HepG2 (cell line): ENCODE measurements at regions not wholly inside any gene's neighbourhood (a gene's known extent, or its start where the extent isn't known, plus 50 kb on each side); places are given as distances from the start of the nearest gene placed in this dataset.

ENCODE experiments used
- ATAC-seq: fragments of 200-7000 bp; cut with Tn5 transposase; 3 replicates; pipeline ENCODE4 v1.9.1; 2020; ENCODE audit warnings: mild to moderate bottlenecking, moderate library complexity
- BruUV-seq: library from RNA; stranded (reverse); fragments of 400-500 nt; replicated peaks from 2 replicates; lab custom pipeline; 2021; lab: Mats Ljungman, UMichigan
- CTCF ChIA-PET: fragments of 300-600 bp; formaldehyde crosslinking; extraction: SDS; loops from one replicate; lab custom pipeline; 2021; ENCODE audit warnings: low total read pairs, inconsistent platforms, low intra/inter-chr PET ratio; lab: Yijun Ruan, JAX
- POLR2A ChIA-PET: fragments of 350-600 bp; sonication (Branson Sonifier 250); formaldehyde crosslinking; loops from one replicate; lab custom pipeline; 2020; ENCODE audit warnings: antibody characterized with exemption, inconsistent platforms; lab: Yijun Ruan, JAX
- DNase-seq: peaks from one replicate; pipeline ENCODE4 v3.0.0-alpha.2; 2015; ENCODE audit warnings: low spot score
- FAIRE-seq: peaks from 3 replicates; lab custom pipeline; 2011; peaks lifted over from hg19 to GRCh38; lab: Jason Lieb, UNC
- H2AFZ ChIP-seq: one replicate; pipeline ENCODE4 v1.6.1; 2011; ENCODE audit warnings: low read length, inconsistent platforms
- H3K27ac ChIP-seq: fragments of 300-600 bp; 3 replicates; pipeline ENCODE4 v1.8.0; 2011; ENCODE audit warnings: mixed run types, mild to moderate bottlenecking, mixed read lengths, low read length, inconsistent platforms; ENCODE audit not compliant: insufficient read depth; ENCODE audit errors: extremely low read length
- H3K27me3 ChIP-seq, 2 experiments: fragments of 200-600 bp in 1 of 2; 2 replicates in 1 of 2; 3 replicates in 1 of 2; pipeline versions ENCODE4 v1.6.0 to v1.8.0; 2011; ENCODE audit warnings: low read length in 2 of 2, mild to moderate bottlenecking in 2 of 2, moderate library complexity in 2 of 2, inconsistent platforms in 1 of 2; ENCODE audit not compliant: insufficient read depth in 2 of 2, control insufficient read depth in 1 of 2
- H3K36me3 ChIP-seq, 2 experiments: fragments of 200-600 bp in 1 of 2; replicated peaks in 1 of 2; 2 replicates in 1 of 2; 3 replicates in 1 of 2; pipeline versions ENCODE4 v1.5.1 to v1.8.0; 2011; ENCODE audit warnings: low read length in 2 of 2, inconsistent platforms in 1 of 2; ENCODE audit not compliant: insufficient read depth in 2 of 2, control insufficient read depth in 1 of 2
- H3K4me1 ChIP-seq: 2 replicates; pipeline ENCODE4 v1.5.1; 2012; ENCODE audit warnings: low read length, inconsistent platforms; ENCODE audit not compliant: insufficient read depth
- H3K4me2 ChIP-seq: 2 replicates; pipeline ENCODE4 v1.6.0; 2011; ENCODE audit warnings: low read depth, low read length, inconsistent platforms
- H3K4me3 ChIP-seq, 3 experiments: fragments of 200-600 bp in 1 of 3; sonication (generic), shearing (Covaris generic) in 1 of 3; replicated peaks in 1 of 3; 2 replicates each; pipeline ENCODE4 v1.5.1; 2011 to 2016; ENCODE audit warnings: low read length in 3 of 3, inconsistent platforms in 2 of 3, low read depth in 2 of 3, mild to moderate bottlenecking in 2 of 3, control low read depth in 1 of 3, mixed read lengths in 1 of 3; ENCODE audit not compliant: insufficient read depth in 1 of 3
- H3K79me2 ChIP-seq: one replicate; pipeline ENCODE4 v1.6.1; 2011; ENCODE audit warnings: low read length, inconsistent platforms; ENCODE audit not compliant: insufficient read depth
- H3K9ac ChIP-seq: 2 replicates; pipeline ENCODE4 v1.6.0; 2011; ENCODE audit warnings: mild to moderate bottlenecking, low read depth, low read length, inconsistent platforms; ENCODE audit not compliant: insufficient read depth
- H3K9me3 ChIP-seq: 2 replicates; pipeline ENCODE4 v1.5.1; 2012; ENCODE audit warnings: mild to moderate bottlenecking, low read length
- H4K20me1 ChIP-seq: 2 replicates; pipeline ENCODE4 v1.6.0; 2011; ENCODE audit warnings: inconsistent platforms, mild to moderate bottlenecking, low read length, moderate library complexity; ENCODE audit not compliant: insufficient read depth
- CBX5 ChIP-seq: sonication (generic); formaldehyde crosslinking; IDR thresholded peaks from 2 replicates; pipeline ENCODE4 v1.4.0; 2020; ENCODE audit warnings: missing genetic modification reagents, borderline replicate concordance
- GATAD1 ChIP-seq: IDR thresholded peaks from 2 replicates; pipeline ENCODE4 v1.6.1; 2016; ENCODE audit warnings: missing genetic modification reagents, missing compliant biosample characterization
- GZF1 ChIP-seq: sonication (generic); formaldehyde crosslinking; IDR thresholded peaks from 2 replicates; pipeline ENCODE4 v1.5.1; 2020; ENCODE audit warnings: mild to moderate bottlenecking, missing genetic modification reagents
- MYC ChIP-seq: sonication (generic); formaldehyde crosslinking; IDR thresholded peaks from 2 replicates; pipeline ENCODE4 v1.9.0; 2021; ENCODE audit warnings: missing genetic modification reagents, borderline replicate concordance
- NFYC ChIP-seq: IDR thresholded peaks from 2 replicates; pipeline ENCODE4 v1.6.1; 2016; ENCODE audit warnings: missing genetic modification reagents, missing compliant biosample characterization
- RFXAP ChIP-seq: sonication (generic); formaldehyde crosslinking; IDR thresholded peaks from 2 replicates; pipeline ENCODE4 v1.4.0; 2020; ENCODE audit warnings: missing genetic modification reagents, borderline replicate concordance
- SP4 ChIP-seq: sonication (generic); formaldehyde crosslinking; IDR thresholded peaks from 2 replicates; pipeline ENCODE4 v1.8.1; 2023; ENCODE audit warnings: mild to moderate bottlenecking, missing genetic modification reagents
- ZNF496 ChIP-seq: sonication (generic); formaldehyde crosslinking; IDR thresholded peaks from 2 replicates; pipeline ENCODE4 v1.8.1; 2023; ENCODE audit warnings: mild to moderate bottlenecking, moderate library complexity, missing genetic modification reagents; ENCODE audit not compliant: insufficient replicate concordance
- ZNF557 ChIP-seq: sonication (generic); formaldehyde crosslinking; IDR thresholded peaks from 2 replicates; pipeline ENCODE4 v1.4.0; 2020; ENCODE audit warnings: missing genetic modification reagents
- ZSCAN20 ChIP-seq: sonication (generic); formaldehyde crosslinking; IDR thresholded peaks from 2 replicates; pipeline ENCODE4 v1.4.0; 2020; ENCODE audit warnings: missing genetic modification reagents, mild to moderate bottlenecking, borderline replicate concordance
- WGBS: methylation state at CpG from one replicate; pipeline ENCODE4 v1.1.6; 2017; ENCODE audit warnings: low lambda C conversion rate; 5-methylcytosine and 5-hydroxymethylcytosine counted together
- in situ Hi-C: cut with HindIII; loops from 2 replicates; pipeline ENCODE4 v1.10.0; 2017; ENCODE audit warnings: low pct_unique_long_range_greater_than_20kb; ENCODE audit not compliant: extremely low pct_ligation_motif_present
- intact Hi-C: fragments of 100-400 bp; cut with micrococcal nuclease; formaldehyde crosslinking; loops from one replicate; pipeline ENCODE4 v1.10.0; 2022; ENCODE audit not compliant: unreplicated experiment
- TF ChIP-seq, protein P1 (sequence below), 2 experiments: IDR thresholded peaks; 2 replicates each; pipeline ENCODE4 v1.6.1; 2011 to 2012; ENCODE audit warnings: low read length in 2 of 2, borderline replicate concordance in 1 of 2, low read depth in 1 of 2, mild to moderate bottlenecking in 1 of 2, moderate library complexity in 1 of 2

GRCh38 chr20:12593342-12593873, 415.4 kb upstream of the SPTLC3 start:
- no peak overlapping the region for H2AFZ ChIP-seq
- H3K27me3 ChIP-seq, result no peaks in the 10 kb centered on the region; a peak in 1 of 5 replicates
- FAIRE-seq (no peak), ATAC-seq (no peak), DNase-seq (no peak)
- H3K4me1 ChIP-seq, result no peaks in the 10 kb centered on the region
- H3K4me3 ChIP-seq, result no peak overlapping the region
- H3K4me2 ChIP-seq, result no peak overlapping the region
- in situ Hi-C loops, result loop anchor here (25.0 kb wide), 1 partner anchor 594 kb away; no protein-coding TSS in a partner anchor
- CTCF ChIA-PET, result no interaction called here
- no peak overlapping the region for H3K9ac ChIP-seq
- no peaks in the 10 kb centered on the region for H3K79me2 ChIP-seq
- intact Hi-C loops, result loop anchor here (10.0 kb wide), 1 partner anchor 919 kb away; no protein-coding TSS in a partner anchor
- no peaks in the 10 kb centered on the region for H4K20me1 ChIP-seq
- POLR2A ChIA-PET, result no interaction called here
- no TSS peak for BruUV-seq
- no peaks in the 10 kb centered on the region for H3K36me3 ChIP-seq
- WGBS, result 3% methylated on average over 5 of the region's 5 CpGs
- no peaks in the 10 kb centered on the region for H3K9me3 ChIP-seq
- TF ChIP-seq GZF1 (CRISPR knock-in tag) (no peak), ZSCAN20 (CRISPR knock-in tag) (no peak)
- H3K27ac ChIP-seq, result no peak overlapping the region

DNA sequence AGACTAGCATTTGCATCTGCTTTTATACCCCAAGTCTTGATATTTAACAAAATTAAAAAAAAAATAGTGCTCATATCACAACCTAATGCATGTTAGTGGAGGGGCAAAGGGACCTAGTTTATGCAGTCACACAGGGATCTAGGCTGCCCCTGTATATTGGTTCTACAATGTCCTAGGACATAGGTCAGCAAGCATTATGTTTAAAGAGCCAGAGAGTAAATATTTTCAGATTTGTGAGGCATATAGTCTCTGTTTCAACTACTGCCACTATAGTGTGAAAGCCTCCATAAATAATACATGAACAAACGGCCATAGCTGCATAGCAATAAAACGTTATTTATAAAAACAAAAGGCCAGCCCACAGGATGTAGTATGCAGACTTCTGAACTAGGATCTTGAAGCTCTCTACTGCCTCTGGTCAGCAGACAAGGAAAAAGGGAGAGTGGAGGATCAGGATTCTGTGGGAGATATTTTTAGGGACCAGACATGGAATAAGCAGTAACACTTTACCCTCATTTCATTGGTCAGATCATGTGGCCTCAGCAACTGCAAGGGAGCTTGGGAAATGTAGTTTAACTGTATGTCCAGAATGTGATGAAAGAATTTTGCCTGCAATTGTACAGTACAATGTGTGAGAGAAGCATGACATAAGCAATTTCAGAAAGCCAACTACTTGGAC, 414.2 kb upstream of the SPTLC3 start:
- FAIRE-seq (no peak), DNase-seq (peak; percentile 13), ATAC-seq (peak; percentile 76)
- POLR2A ChIA-PET, result no interaction called here
- Histone ChIP-seq H3K9me3 (no peaks in the 10 kb centered on the region), H3K27me3 (no peaks in the 10 kb centered on the region; a peak in 1 of 5 replicates), H3K4me3 (no peak overlapping the region), H3K4me1 (no peaks in the 10 kb centered on the region), H2AFZ (no peak overlapping the region), H3K9ac (no peak overlapping the region), H3K79me2 (no peaks in the 10 kb centered on the region), H3K4me2 (no peak overlapping the region), H3K36me3 (no peaks in the 10 kb centered on the region), H4K20me1 (no peaks in the 10 kb centered on the region), H3K27ac (no peak overlapping the region)
- CTCF ChIA-PET, result no interaction called here
- intact Hi-C loops (loop anchor here (10.0 kb wide), 1 partner anchor 920 kb away; no protein-coding TSS in a partner anchor), in situ Hi-C loops (loop anchor here (25.0 kb wide), 1 partner anchor 593 kb away; no protein-coding TSS in a partner anchor)
- WGBS, result 1% methylated on average over 2 of the region's 2 CpGs
- no TSS peak for BruUV-seq
- TF ChIP-seq, protein P1, sequence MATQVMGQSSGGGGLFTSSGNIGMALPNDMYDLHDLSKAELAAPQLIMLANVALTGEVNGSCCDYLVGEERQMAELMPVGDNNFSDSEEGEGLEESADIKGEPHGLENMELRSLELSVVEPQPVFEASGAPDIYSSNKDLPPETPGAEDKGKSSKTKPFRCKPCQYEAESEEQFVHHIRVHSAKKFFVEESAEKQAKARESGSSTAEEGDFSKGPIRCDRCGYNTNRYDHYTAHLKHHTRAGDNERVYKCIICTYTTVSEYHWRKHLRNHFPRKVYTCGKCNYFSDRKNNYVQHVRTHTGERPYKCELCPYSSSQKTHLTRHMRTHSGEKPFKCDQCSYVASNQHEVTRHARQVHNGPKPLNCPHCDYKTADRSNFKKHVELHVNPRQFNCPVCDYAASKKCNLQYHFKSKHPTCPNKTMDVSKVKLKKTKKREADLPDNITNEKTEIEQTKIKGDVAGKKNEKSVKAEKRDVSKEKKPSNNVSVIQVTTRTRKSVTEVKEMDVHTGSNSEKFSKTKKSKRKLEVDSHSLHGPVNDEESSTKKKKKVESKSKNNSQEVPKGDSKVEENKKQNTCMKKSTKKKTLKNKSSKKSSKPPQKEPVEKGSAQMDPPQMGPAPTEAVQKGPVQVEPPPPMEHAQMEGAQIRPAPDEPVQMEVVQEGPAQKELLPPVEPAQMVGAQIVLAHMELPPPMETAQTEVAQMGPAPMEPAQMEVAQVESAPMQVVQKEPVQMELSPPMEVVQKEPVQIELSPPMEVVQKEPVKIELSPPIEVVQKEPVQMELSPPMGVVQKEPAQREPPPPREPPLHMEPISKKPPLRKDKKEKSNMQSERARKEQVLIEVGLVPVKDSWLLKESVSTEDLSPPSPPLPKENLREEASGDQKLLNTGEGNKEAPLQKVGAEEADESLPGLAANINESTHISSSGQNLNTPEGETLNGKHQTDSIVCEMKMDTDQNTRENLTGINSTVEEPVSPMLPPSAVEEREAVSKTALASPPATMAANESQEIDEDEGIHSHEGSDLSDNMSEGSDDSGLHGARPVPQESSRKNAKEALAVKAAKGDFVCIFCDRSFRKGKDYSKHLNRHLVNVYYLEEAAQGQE (IDR thresholded peaks at IDR 0.05; ENCODE audit: borderline replicate concordance in 1 of 2, low read depth in 1 of 2, low read length in 2 of 2), result no peak
- TF ChIP-seq SP4 (CRISPR knock-in tag) (no peak), NFYC (CRISPR knock-in tag) (peak; percentile 65), GATAD1 (CRISPR knock-in tag) (no peak), RFXAP (no peak), ZNF557 (CRISPR knock-in tag) (no peak), MYC (CRISPR knock-in tag) (no peak), CBX5 (CRISPR knock-in tag) (no peak), ZNF496 (CRISPR knock-in tag) (no peak)
